ENCODE measurements at regions not wholly inside any gene's neighbourhood (a gene's known extent, or its start where the extent isn't known, plus 50 kb on each side); places are given as distances from the start of the nearest gene placed in this dataset.

DNA sequence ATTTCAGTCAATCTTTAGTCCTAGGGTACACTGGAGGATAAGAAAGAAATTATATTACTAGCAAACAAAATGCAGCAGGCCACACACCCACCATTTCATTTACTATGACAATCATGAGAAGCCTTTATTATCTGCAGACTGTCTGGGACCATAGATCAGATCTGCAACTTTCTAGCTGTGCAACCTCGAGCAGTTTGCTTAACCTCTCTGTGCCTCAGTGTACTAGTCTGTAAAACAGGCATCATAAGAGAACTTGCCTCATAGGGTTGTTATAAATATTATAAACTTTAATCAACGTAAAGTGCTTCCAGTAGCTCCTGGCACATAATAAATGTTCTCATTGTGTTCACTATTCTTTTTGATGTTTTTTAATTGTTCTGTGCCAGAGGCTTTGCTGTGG, 128.2 kb upstream of the C1QTNF7 start:
- TF ChIP-seq EZH2 (IDR thresholded peaks at IDR 0.05; ENCODE audit: borderline replicate concordance) (no peak), CTCF (IDR thresholded peaks at IDR 0.05; ENCODE audit: poor library complexity) (no peak), EZH2phosphoT487 (IDR thresholded peaks at IDR 0.05; ENCODE audit: low read depth, severe bottlenecking, unreplicated experiment) (no peak)
